ENCODE measurements at regions not wholly inside any gene's neighbourhood (a gene's known extent, or its start where the extent isn't known, plus 50 kb on each side); places are given as distances from the start of the nearest gene placed in this dataset.

- Mint-ChIP-seq H3K27me3 (ENCODE audit: low read depth, unreplicated experiment) (no peaks in the 10 kb centered on the region), H3K9me3 (ENCODE audit: unreplicated experiment) (no peaks in the 10 kb centered on the region), H3K4me3 (ENCODE audit: unreplicated experiment) (no peak overlapping the region), H3K4me1 (ENCODE audit: low read depth, unreplicated experiment) (no peaks in the 10 kb centered on the region), H3K36me3 (ENCODE audit: low read depth, unreplicated experiment) (no peaks in the 10 kb centered on the region), H3K27ac (ENCODE audit: unreplicated experiment) (no peak overlapping the region)
- Histone ChIP-seq H3K4me1 (ENCODE audit: insufficient read depth, low read length) (no peaks in the 10 kb centered on the region), H3K79me2 (ENCODE audit: insufficient read depth, low read length) (no peaks in the 10 kb centered on the region), H3K9ac (ENCODE audit: low read length) (no peak overlapping the region), H3K36me3 (ENCODE audit: insufficient read depth, low read length) (no peaks in the 10 kb centered on the region), H3K4me3 (ENCODE audit: insufficient read depth, low read depth, low read length) (no peak overlapping the region), H3K27ac (ENCODE audit: low read depth, low read length) (no peak overlapping the region), H3K4me2 (ENCODE audit: low read length) (no peak overlapping the region), H2AFZ (ENCODE audit: low read depth, low read length) (no peak overlapping the region), H3K27me3 (ENCODE audit: insufficient read depth, low read length) (no peaks in the 10 kb centered on the region), H3K9me3 (ENCODE audit: insufficient read depth, low read depth, low read length) (no peaks in the 10 kb centered on the region), H4K20me1 (ENCODE audit: insufficient read depth, low read length) (no peaks in the 10 kb centered on the region)
- FAIRE-seq, result no peak
- no peak for TF ChIP-seq CTCF (IDR thresholded peaks at IDR 0.05; ENCODE audit: insufficient read depth, low read depth, low read length)
- TF ChIP-seq EZH2 (IDR thresholded peaks at IDR 0.05; ENCODE audit: insufficient read depth, low read length), result no peak
- DNase-seq (ENCODE audit: low read depth), result no peak
These were observed 344.0 kb downstream of the KCTD12 start for GRCh38 chr13:76542176-76542575.

GRCh38 chr13:76538004-76538403, 348.2 kb downstream of the KCTD12 start:
- no peaks in the 10 kb centered on the region for H3K27me3 ChIP-seq (ENCODE audit: insufficient read depth, low read length)
- no peaks in the 10 kb centered on the region for H4K20me1 ChIP-seq (ENCODE audit: insufficient read depth, low read length)
- Mint-ChIP-seq H3K27me3 (ENCODE audit: low read depth, unreplicated experiment) (no peaks in the 10 kb centered on the region), H3K36me3 (ENCODE audit: low read depth, unreplicated experiment) (no peaks in the 10 kb centered on the region), H3K4me3 (ENCODE audit: unreplicated experiment) (no peak overlapping the region), H3K27ac (ENCODE audit: unreplicated experiment) (no peak overlapping the region), H3K9me3 (ENCODE audit: unreplicated experiment) (no peaks in the 10 kb centered on the region), H3K4me1 (ENCODE audit: low read depth, unreplicated experiment) (peaks cover 4% of the 10 kb centered on the region)
- no peaks in the 10 kb centered on the region for H3K4me1 ChIP-seq (ENCODE audit: insufficient read depth, low read length)
- H2AFZ ChIP-seq (ENCODE audit: low read depth, low read length), result no peak overlapping the region
- DNase-seq (ENCODE audit: low read depth), result no peak
- H3K27ac ChIP-seq (ENCODE audit: low read depth, low read length), result no peak overlapping the region
- no peaks in the 10 kb centered on the region for H3K9me3 ChIP-seq (ENCODE audit: insufficient read depth, low read depth, low read length)
- H3K36me3 ChIP-seq (ENCODE audit: insufficient read depth, low read length), result no peaks in the 10 kb centered on the region
- no peak for FAIRE-seq
- no peak overlapping the region for H3K4me2 ChIP-seq (ENCODE audit: low read length)
- no peak for TF ChIP-seq CTCF (IDR thresholded peaks at IDR 0.05; ENCODE audit: insufficient read depth, low read depth, low read length)
- TF ChIP-seq EZH2 (IDR thresholded peaks at IDR 0.05; ENCODE audit: insufficient read depth, low read length), result no peak
- no peak overlapping the region for H3K9ac ChIP-seq (ENCODE audit: low read length)
- no peaks in the 10 kb centered on the region for H3K79me2 ChIP-seq (ENCODE audit: insufficient read depth, low read length)
- no peak overlapping the region for H3K4me3 ChIP-seq (ENCODE audit: insufficient read depth, low read depth, low read length)

- H3K4me3 Mint-ChIP-seq (ENCODE audit: unreplicated experiment), result no peak overlapping the region
These were observed 353.0 kb downstream of the KCTD12 start for GRCh38 chr13:76533251-76533650.

More at GRCh38 chr13:76533251-76533650, 353.0 kb downstream of the KCTD12 start:
- H3K4me1 Mint-ChIP-seq (ENCODE audit: low read depth, unreplicated experiment), result peaks cover 4% of the 10 kb centered on the region
- no peaks in the 10 kb centered on the region for H3K27me3 Mint-ChIP-seq (ENCODE audit: low read depth, unreplicated experiment)
- Histone ChIP-seq H2AFZ (ENCODE audit: low read depth, low read length) (no peak overlapping the region), H3K79me2 (ENCODE audit: insufficient read depth, low read length) (no peaks in the 10 kb centered on the region), H3K4me3 (ENCODE audit: insufficient read depth, low read depth, low read length) (no peak overlapping the region), H3K27ac (ENCODE audit: low read depth, low read length) (no peak overlapping the region), H3K36me3 (ENCODE audit: insufficient read depth, low read length) (no peaks in the 10 kb centered on the region), H3K4me2 (ENCODE audit: low read length) (no peak overlapping the region), H3K9me3 (ENCODE audit: insufficient read depth, low read depth, low read length) (no peaks in the 10 kb centered on the region), H3K27me3 (ENCODE audit: insufficient read depth, low read length) (no peaks in the 10 kb centered on the region), H3K9ac (ENCODE audit: low read length) (no peak overlapping the region), H3K4me1 (ENCODE audit: insufficient read depth, low read length) (no peaks in the 10 kb centered on the region), H4K20me1 (ENCODE audit: insufficient read depth, low read length) (no peaks in the 10 kb centered on the region)
- no peak overlapping the region for H3K27ac Mint-ChIP-seq (ENCODE audit: unreplicated experiment)
- H3K36me3 Mint-ChIP-seq (ENCODE audit: low read depth, unreplicated experiment), result no peaks in the 10 kb centered on the region
- no peak for FAIRE-seq
- DNase-seq (ENCODE audit: low read depth), result no peak
- TF ChIP-seq CTCF (IDR thresholded peaks at IDR 0.05; ENCODE audit: insufficient read depth, low read depth, low read length), result no peak
- TF ChIP-seq EZH2 (IDR thresholded peaks at IDR 0.05; ENCODE audit: insufficient read depth, low read length), result no peak
- H3K9me3 Mint-ChIP-seq (ENCODE audit: unreplicated experiment), result no peaks in the 10 kb centered on the region
